Pancreas (tissue), 10 donors: ENCODE measurements at regions not wholly inside any gene's neighbourhood (a gene's known extent, or its start where the extent isn't known, plus 50 kb on each side); places are given as distances from the start of the nearest gene placed in this dataset.

ENCODE experiments used
- ATAC-seq, 4 donors: fragments of 200-7000 bp; cut with Tn5 transposase; one replicate each; pipeline versions ENCODE4 v1.8.0 to v1.9.1; 2020; ENCODE audit warnings: mild to moderate bottlenecking in 4 of 4, moderate library complexity in 4 of 4
- DNase-seq, 6 donors: peaks; one replicate each; pipeline ENCODE4 v3.0.0-alpha.2; 2020
- FAIRE-seq: peaks from 2 replicates; lab custom pipeline; 2012; peaks lifted over from hg19 to GRCh38; lab: Jason Lieb, UNC
- H3K27ac ChIP-seq, 4 donors: fragments of 200-600 bp; sonication (generic); 1 replicate in 3 of 4; 2 replicates in 1 of 4; pipeline versions ENCODE4 v1.5.0 to v1.8.0; 2020
- H3K27me3 ChIP-seq, 4 donors: fragments of 200-600 bp; one replicate each; pipeline ENCODE4 v1.8.0; 2021
- H3K36me3 ChIP-seq, 3 donors: fragments of 200-600 bp; sonication (generic) in 1 of 3; one replicate each; pipeline versions ENCODE4 v1.5.0 to v1.8.0; 2020 to 2021
- H3K4me1 ChIP-seq, 3 donors: fragments of 200-600 bp; one replicate each; pipeline ENCODE4 v1.8.0; 2021
- H3K4me3 ChIP-seq, 4 donors: fragments of 200-600 bp; sonication (generic) in 2 of 4; one replicate each; pipeline versions ENCODE4 v1.5.0 to v1.8.0; 2020 to 2021
- H3K9me3 ChIP-seq, 4 donors: fragments of 200-600 bp; one replicate each; pipeline ENCODE4 v1.8.0; 2021
- CTCF ChIP-seq, 4 donors: fragments of 200-600 bp; sonication (generic) in 3 of 4; IDR thresholded peaks; one replicate each; pipeline versions ENCODE4 v1.5.0 to v1.8.0; 2021; ENCODE audit warnings: antibody characterized with exemption in 4 of 4
- WGBS, 2 donors: extraction: QIAGEN DNeasy Blood & Tissue Kit; methylation state at CpG; one replicate each; pipeline ENCODE4 v1.1.7; 2013; 5-methylcytosine and 5-hydroxymethylcytosine counted together
- intact Hi-C, 3 donors: fragments of 100-400 bp; cut with DNase I; formaldehyde crosslinking; loops; one replicate each; pipeline versions ENCODE4 v1.11.1 to v1.14.2; 2022
- donor health status: healthy with polysubstance abuse.
- donor health status: DM: no; HTN: no; CAD: no; lungs with moderate emphysema.
- donor health status: DM: no; HTN: no; CAD: no.
- donor health status: control.
- donor health status: control.
- donor health status: Bipolar disorder and iron deficiency.
- donor health status: DM: yes; HTN: yes; CAD: no.
- donor health status: DM: no; HTN: no; CAD: no.
- donor health status: DM: no; HTN: no; CAD: no.
- donor health status: DM: yes; HTN: yes; CAD: no.

- DNase-seq (no peak), FAIRE-seq (no peak), ATAC-seq (no peak)
- TF ChIP-seq CTCF (IDR thresholded peaks at IDR 0.05): no peak
- Histone ChIP-seq H3K27ac (no peak overlapping the region), H3K4me1 (no peaks in the 10 kb centered on the region), H3K36me3 (no peaks in the 10 kb centered on the region), H3K9me3 (no peaks in the 10 kb centered on the region), H3K4me3 (no peak overlapping the region), H3K27me3 (no peaks in the 10 kb centered on the region)
- WGBS, 2 donors: 72% methylated on average over 3 of the region's 3 CpGs
- intact Hi-C loops: no loop called here
Measured at GRCh38 chr5:125926172-125926571, 497.0 kb upstream of the GRAMD2B start.

- DNase-seq: no peak
- WGBS, 2 donors: 58 to 65% methylated on average over 6 of the region's 6 CpGs
Measured at GRCh38 chr5:125928663-125929062, 494.5 kb upstream of the GRAMD2B start.

GRCh38 chr5:125950012-125950615 lies 473.1 kb upstream of the GRAMD2B start:
- WGBS, 2 donors: 81 to 86% methylated on average over 5 of the region's 5 CpGs
- H3K27ac ChIP-seq: no peak overlapping the region
- no peaks in the 10 kb centered on the region for H3K9me3 ChIP-seq
- no peak for FAIRE-seq
- no peak for DNase-seq
- intact Hi-C loops: no loop called here
- no peak for ATAC-seq
- no peaks in the 10 kb centered on the region for H3K36me3 ChIP-seq
- H3K4me3 ChIP-seq: no peak overlapping the region
- no peak for TF ChIP-seq CTCF (IDR thresholded peaks at IDR 0.05)
- H3K27me3 ChIP-seq: no peaks in the 10 kb centered on the region
- H3K4me1 ChIP-seq: no peaks in the 10 kb centered on the region

More at GRCh38 chr5:125928663-125929062, 494.5 kb upstream of the GRAMD2B start:
- Histone ChIP-seq H3K27me3 (no peaks in the 10 kb centered on the region), H3K36me3 (no peaks in the 10 kb centered on the region), H3K4me3 (no peak overlapping the region), H3K27ac (no peak overlapping the region), H3K4me1 (no peaks in the 10 kb centered on the region), H3K9me3 (no peaks in the 10 kb centered on the region)
- no peak for TF ChIP-seq CTCF (IDR thresholded peaks at IDR 0.05)
- no peak for FAIRE-seq
- no peak for ATAC-seq
- intact Hi-C loops: no loop called here

- DNase-seq (no peak), FAIRE-seq (no peak), ATAC-seq (no peak)
- TF ChIP-seq CTCF (IDR thresholded peaks at IDR 0.05): no peak
- H3K9me3 ChIP-seq: no peaks in the 10 kb centered on the region
- H3K27ac ChIP-seq: no peak overlapping the region
- H3K4me1 ChIP-seq: no peaks in the 10 kb centered on the region
- H3K27me3 ChIP-seq: no peaks in the 10 kb centered on the region
- no peak overlapping the region for H3K4me3 ChIP-seq
- H3K36me3 ChIP-seq: no peaks in the 10 kb centered on the region
- intact Hi-C loops: no loop called here
- WGBS, 2 donors: 79 to 100% methylated on average over 1 of the region's 1 CpG
Measured at GRCh38 chr5:125961150-125961549, 462.1 kb upstream of the GRAMD2B start.

GRCh38 chr5:125965577-125965976 lies 457.6 kb upstream of the GRAMD2B start:
- intact Hi-C loops: no loop called here
- no peak for TF ChIP-seq CTCF (IDR thresholded peaks at IDR 0.05)
- Histone ChIP-seq H3K27ac (no peak overlapping the region), H3K36me3 (no peaks in the 10 kb centered on the region), H3K4me3 (no peak overlapping the region), H3K27me3 (no peaks in the 10 kb centered on the region), H3K4me1 (no peaks in the 10 kb centered on the region), H3K9me3 (no peaks in the 10 kb centered on the region)
- DNase-seq (no peak), FAIRE-seq (no peak), ATAC-seq (no peak)
- WGBS, 2 donors: 84 to 95% methylated on average over 4 of the region's 4 CpGs
